NCI-H2227 treated with DMSO at 0.1 percent for 48 hours (cell line): ENCODE measurements at regions not wholly inside any gene's neighbourhood (a gene's known extent, or its start where the extent isn't known, plus 50 kb on each side); places are given as distances from the start of the nearest gene placed in this dataset.
"Not testable (repeated sequence)": the region's sequence is repeated elsewhere in the genome, so short reads cannot be mapped to it uniquely, and the experiment has no call there.

Experiments
- DNase-seq: peaks from one replicate; lab custom pipeline; 2025; lab: John Stamatoyannopoulos, UW

DNA sequence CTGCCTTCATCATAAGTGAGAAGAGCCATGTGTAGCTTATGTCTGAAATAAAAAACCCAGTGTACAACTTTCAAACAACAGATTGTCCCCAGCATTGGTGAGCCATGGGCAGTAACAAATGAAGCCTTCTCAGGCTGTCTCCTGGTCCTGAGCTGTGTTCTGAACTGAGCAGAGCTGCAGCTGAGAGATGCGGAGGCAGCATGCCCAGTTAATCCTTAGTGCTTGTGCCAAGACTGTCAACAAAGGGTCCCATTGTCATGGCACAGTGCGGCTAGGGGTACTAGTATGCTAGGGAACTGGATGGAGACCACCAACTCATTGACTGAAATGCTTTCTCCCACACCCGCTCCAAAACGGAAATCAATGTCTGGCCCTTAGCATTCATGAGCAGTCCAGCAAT, 154.3 kb downstream of the RMST start:
- DNase-seq: no peak

DNA sequence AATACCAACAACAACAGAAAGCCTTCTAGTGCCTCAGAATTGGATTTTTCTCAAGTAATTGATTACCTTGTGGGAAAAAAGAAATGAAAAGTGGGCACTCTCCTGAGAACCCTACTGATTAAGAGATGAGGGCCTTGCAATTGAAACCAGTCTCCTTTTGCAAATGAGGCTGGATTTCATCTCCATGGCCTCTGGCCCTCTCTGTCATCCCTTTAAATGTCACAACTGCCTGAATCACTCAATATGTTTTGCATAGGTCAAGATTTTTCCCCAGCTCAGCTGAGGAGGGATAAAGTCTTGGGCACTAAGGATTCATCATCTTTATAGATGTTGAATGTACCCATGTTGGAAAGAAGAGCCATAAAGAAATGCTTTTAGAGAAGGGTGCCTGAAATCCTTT, 166.4 kb downstream of the RMST start:
- DNase-seq: no peak

DNA sequence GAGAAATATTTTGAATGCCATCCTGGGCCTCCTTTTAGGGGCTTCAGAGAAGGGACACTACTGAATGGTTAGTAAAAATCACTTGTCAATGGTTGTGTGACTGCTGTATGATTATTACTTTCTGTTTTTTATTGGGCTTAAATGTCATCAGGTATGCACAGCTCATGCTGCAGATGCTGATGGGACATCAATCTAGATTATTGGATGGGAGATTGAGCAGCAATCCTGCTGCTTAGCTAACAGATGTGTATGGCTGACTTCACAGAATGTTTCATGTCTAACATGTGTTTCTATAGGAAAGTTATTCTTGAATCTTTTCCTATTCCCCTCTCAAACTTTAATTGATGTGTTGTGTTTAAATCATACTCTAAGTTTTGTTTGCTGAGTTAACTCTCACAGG, 166.8 kb downstream of the RMST start:
- no peak for DNase-seq

DNA sequence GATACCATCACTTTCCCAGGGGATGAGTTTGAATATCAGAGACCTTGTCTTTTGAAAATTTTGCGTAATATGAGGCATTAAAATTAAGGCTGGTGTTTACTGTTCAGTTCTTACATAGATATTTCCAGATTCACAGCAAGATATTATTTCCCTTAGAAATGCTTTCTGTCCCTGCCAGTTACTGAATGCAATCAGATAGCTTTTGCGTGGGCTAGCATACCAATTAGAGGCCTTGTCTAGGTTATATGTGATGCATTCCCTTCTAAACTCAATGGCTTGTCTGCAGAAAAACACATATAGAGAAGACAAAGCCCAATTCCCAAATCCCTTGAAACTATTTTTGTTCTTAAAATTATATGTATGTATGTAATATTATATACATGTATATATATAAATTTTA, 167.8 kb downstream of the RMST start:
- DNase-seq: no peak

DNA sequence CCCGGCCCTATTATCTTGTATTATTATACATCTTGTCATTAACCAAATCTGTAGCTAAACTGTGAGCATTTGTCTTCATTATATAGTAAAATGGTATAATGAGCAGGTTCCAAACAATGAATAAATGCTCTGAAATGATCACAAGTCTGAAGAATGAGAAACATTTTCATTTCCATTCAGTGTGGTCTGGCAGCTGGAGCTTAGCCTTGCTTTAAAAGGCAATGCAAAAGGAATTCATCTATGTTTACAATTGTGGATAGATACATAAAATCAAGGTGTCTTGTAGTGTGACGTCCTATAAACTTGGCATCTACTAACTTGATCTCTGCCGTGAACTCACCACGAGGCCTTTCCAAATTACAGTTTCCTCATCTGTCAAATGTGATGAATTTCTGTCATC, 168.3 kb downstream of the RMST start:
- DNase-seq: no peak

DNA sequence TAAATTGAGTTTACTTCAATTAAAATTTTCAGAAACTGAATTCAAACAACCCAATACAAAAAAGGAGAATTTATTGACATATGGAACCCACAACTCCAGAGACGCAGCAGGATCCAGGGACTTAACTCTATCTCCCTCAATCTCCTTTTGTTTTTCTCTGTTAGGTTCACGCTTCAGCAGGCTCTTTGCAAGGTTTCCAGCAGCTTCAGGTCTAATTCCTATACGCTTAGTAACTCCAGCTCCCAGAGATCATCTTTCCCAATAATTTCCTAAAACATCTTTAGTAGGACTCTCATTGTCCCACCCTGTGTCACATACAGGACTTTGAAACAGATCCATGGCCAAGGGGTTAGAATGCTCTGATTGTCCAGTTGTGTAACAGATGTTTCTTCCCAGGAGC, 175.2 kb downstream of the RMST start:
- no peak for DNase-seq

DNA sequence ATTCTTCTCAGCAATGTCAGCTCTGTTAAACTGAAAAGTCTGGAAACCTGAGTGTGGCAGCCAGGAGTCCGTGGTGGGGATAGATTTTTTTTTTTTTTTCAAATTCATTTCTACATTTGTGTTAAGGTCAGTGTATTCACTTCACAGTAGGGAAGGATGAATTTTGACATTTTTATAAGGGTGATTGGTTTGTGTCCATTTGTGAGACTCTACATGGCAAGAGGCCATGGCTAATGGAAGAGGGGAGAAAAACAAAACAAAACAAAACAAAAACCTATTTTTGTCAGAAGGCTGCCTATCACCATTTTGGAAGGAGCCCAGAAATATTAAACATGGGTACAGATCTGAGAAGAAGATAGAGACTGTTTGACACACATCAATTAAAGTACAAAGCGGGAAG, 176.1 kb downstream of the RMST start:
- peak; percentile 69 for DNase-seq

DNA sequence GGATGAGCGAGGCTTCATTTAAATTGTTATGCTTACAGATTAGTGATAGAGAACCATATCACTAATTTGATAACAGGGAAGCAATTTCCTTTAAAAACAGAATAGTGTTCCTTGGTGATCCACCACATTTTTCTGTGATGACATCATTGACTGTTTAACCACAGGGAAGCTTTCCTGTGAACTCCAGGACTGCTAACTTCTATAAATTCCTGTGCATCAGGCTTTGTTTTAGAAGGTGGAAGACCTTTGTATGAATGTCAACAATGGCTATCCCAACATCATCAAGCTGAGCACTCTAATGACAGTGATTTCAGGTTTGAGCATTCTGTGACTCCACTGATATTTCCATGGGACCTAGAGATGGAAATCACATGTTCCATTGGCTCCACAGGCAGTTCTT, 177.1 kb downstream of the RMST start:
- no peak for DNase-seq

DNA sequence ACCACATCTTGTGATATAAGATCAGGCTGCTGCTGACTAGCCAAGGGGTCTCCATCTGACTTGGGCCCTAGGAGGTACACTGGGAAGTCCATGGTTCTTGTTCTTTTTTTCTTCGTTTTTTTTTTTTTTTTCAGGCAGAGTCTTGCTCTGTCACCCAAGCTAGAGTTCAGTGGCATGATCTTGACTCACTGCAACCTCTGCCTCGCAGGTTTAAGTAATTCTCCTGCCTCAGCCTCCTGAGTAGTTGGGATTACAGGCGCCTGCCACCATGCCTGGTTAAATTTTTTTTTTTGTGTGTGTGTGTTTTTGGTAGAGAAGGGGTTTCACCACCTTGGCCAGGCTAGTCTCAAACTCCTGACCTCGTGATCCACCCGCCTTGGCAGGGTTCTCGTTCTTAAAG, 178.2 kb downstream of the RMST start:
- no peak for DNase-seq

DNA sequence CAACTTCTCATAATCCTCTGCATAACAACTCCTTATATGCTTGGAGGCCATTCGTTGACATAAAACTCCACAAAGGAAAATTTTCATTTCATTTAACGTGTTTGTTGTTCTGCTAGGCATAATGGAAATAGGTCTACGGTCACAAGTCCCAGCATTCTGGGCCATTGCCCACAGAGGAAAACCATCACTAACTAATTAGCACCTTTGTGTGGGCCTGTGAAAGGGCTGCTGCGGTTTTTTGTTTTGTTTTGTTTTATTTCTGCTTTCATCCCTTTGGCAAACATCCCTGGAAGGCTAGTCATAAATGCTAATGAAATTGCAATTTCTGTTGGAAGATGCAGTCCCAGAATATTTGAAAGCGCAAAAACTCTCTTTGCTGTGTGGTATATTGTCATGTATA, 180.3 kb downstream of the RMST start:
- no peak for DNase-seq

DNA sequence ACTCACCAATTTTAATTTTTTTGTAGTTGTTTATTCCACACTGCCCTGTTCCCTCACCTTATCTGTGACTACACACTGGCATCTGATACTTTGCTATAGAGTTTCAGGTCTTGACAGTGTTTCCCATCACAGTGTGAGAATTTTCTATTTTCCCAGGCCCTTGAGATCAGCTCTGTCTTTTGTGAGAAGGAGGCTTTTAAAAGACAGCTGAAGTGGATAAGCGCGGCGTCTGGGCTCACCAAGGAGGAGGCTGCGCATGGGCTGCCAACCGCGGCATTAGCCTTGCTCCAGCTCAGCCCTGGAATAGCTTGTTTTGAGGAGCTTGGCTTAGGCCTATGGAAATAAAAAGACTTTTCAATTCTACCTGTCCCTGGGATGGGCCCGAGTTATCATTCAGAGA, 181.3 kb downstream of the RMST start:
- peak; percentile 11 for DNase-seq

DNA sequence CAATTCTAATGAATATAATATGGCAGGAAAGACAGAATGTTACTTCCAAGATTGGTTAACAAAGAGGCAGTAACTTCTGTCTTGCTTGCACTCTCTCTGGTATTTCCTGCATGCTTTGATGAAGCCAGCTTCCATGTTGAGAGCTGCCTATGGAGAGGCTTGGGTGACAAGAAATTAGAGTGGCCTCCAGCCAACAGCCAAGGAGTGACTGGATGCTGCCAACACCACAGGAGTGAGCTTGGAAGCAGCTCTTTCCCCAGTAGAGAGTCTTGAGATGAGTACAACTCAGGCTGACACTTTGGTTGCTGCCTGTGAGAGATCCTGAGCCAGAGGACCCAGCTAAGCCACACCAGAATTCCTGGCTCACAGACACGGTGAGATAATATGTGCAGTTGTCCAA, 183.1 kb downstream of the RMST start:
- no peak for DNase-seq

DNA sequence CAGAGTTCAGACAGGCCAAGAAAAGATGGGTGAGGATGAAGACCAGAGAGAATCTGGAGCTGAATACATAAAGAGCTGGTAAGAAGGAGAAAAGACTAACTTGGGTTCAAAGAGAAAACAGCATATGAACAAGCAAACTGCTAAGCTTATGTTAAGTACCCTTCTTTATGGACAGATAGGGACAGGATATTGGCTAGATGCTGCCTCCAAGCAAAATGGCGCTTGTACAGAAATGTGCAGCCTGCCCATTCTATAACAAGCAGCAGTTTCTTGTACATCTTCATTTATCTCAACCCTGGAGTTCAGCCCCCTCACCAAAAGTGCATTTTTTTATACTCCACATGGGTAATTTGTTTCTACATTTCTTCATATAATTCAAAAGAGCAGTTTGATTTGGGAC, 184.5 kb downstream of the RMST start:
- no peak for DNase-seq

DNA sequence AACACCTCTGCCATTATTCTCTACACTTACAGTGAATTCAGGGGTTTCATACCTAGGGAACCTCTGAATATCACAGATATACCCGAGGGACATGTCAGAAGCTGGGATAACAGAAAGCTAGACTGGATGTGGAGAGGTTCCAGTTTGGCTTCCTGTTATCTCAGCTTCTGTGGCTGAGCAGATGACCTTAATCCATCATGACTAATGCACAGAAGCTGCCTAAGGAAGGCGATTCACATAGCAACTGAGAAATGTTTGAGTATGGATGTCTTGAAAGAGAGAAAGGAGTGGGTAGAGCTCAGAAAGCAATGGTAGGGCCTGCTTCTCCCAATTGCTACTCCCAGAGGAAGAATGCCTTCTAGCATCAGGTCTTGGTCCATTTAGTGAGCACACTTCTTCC, 187.6 kb downstream of the RMST start:
- no peak for DNase-seq

DNA sequence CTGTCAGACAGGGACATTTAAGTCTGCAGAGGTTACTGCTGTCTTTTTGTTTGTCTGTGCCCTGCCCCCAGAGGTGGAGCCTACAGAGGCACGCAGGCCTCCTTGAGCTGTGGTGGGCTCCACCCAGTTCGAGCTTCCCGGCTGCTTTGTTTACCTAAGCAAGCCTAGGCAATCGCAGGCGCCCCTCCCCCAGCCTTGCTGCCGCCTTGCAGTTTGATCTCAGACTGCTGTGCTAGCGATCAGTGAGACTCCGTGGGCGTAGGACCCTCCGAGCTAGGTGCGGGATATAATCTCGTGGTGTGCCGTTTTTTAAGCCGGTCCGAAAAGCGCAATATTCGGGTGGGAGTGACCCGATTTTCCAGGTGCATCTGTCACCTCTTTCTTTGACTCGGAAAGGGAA, 193.9 kb downstream of the RMST start:
- DNase-seq: not testable (repeated sequence)

DNA sequence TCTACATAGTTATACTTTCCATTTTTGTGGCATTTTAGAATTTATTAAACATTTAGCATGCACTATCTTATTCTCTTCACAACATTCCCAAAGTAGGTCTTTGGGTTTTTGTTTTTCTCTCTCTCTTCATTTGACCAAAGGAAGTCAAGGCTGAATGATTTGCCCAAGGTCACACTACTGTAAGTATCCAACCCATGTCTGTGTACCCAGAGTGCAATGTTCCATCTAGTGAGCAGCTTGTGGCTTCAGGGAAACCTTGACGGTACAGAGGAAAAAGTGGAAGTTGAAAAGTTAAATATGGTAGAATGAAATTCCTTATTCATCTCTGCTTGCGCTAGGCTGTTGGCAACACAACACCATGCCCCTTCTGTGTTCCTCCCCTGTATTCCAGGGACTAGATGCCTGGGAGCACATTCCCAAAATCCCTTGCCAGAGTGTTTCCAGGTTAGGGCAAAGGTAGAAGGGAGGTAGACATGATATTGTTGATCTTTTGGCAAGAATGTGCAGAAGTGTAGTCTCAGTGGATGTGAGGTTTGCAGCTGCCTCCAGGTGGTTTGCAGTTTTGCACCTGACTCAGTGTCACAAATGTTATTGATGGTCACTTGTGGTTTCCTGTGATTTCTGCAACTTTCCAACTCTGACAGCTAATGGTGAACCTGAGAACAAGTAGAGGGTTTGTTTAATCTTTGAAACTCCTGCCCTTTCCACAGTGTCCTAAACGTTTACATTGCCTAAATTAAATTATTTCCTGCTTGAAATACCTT, 196.7 kb downstream of the RMST start:
- DNase-seq: no peak

DNA sequence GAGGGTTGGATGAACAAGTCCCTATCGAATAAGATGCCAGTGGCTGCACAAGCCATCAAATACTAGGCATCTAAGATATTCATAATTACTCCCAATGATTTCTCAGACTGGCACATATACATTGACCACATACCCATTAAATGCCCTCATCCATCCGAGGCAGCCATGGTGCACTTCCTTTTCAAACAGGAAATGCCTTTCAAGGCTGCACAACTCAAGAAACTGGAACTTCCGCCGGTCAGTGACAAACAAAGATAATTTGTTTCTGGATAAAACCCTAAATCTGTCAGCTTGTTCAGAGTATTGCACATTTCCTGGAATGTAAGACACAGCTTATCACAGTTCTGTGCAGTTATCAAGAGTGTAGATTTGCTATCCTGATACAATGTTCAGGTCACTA, 203.7 kb downstream of the RMST start:
- DNase-seq: no peak

DNA sequence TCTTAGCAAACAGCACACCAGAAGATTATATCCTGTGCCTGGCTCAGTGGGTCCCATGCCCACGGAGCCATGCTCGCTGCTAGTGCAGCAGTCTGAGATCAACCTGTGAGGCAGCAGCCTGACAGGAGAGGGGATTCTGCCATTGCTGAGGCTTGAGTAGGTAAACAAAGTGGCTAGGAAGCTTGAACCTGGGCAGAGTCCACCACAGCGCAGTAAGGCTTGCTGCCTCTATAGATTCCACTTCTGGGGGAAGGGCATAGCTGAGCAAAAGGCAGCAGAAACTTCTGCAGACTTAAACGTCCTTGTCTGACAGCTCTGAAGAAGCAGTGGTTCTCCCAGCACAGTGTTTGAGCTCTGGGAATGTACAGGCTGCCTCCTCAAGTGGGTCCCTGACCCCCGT, 210.3 kb downstream of the RMST start:
- DNase-seq: no peak

DNA sequence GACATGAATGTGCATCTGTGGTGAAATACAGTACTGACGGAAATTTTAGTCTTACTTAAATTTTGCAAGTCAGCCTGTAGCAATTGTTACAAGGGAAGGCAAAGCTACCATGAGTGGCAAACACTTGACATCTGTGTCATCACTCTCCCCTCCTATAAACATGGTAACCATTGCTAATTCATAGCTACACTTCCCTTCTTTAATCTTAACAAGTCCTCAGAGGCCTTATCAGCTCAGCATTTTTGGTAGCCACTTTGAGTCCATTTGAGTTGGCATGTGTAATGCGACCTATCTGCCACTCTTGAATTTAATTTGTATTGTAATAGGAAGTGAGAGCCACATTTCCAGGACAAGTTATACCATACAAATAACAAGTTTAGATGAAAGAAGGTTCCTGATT, 218.1 kb downstream of the RMST start:
- no peak for DNase-seq

DNA sequence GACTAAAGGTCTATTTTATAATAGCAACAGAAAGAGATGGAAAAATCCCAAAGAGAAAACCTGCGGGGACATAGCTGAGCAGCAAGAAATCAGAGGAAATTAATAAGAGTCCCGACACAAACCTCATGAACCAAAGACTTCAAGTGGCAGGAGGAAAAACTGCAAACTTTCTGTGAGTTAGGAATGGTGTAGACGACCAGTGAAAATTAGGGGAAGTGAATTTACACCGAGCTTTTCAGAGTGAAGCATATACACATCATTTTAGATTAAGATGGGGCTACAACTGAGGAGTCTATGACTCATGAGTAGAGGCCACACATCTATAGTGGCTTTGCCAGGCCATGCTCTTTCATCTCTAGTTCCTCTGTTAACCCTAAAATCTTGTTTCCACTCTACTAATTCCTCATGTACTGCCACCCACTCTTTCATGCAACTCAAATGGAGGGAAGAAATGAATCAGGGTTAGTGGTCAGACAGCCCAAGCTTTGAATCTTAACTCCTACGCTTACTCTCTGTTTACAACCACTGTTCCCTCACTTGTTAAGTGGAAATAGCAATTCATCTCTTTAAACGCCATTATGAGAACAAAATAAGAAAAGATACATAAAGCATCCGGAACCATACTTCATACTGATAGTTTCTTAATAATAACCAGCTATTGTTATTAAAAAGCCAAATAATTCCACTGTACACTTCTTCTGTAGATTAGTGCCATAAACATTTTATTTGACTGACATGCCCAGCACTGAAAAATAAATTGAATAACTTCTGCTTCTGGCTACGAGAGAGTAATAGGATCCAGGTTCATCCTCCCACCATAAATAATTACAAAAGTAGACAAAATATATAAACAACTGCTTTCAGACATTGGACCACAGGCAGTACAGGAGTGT, 219.3 kb downstream of the RMST start:
- DNase-seq: no peak

DNA sequence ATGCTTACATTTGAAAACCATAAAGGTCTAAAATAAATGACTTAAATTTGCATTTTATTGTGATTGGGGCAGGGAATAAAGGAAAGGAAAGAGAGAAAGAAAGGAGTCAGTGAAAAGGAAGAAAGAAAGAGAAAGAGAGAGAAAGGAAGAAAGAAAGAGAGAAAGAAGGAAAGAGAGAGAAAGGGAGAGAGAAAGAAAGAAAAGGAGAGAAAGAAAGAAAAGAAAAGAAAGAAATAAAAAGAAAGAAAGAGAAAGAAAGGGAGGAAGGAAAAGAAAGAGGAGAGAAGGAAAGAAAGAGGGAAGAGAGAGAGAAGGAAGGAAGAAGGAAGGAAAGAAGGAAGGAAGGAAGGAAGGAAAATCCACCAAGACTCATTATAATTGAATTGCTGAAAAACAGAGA, 222.8 kb downstream of the RMST start:
- no peak for DNase-seq

DNA sequence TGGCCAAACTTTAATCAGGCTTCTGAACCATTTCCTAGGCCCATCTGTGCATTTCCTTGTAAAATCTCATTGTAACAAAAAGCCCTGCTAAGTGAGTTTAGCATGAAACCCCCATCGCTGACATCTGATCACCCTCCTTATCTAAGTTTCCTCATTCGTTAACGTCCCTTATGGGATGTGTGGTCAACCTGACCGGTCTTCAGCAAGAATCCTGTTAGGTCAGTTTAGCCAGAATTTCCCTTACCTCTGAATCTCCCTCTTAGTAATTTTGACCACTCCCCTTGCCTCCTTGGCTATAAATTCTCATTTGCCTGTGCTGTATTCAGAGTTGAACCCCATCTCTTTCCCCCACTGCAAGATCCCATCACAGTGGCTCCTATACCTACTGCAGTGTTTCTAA, 239.3 kb downstream of the RMST start:
- DNase-seq: no peak

DNA sequence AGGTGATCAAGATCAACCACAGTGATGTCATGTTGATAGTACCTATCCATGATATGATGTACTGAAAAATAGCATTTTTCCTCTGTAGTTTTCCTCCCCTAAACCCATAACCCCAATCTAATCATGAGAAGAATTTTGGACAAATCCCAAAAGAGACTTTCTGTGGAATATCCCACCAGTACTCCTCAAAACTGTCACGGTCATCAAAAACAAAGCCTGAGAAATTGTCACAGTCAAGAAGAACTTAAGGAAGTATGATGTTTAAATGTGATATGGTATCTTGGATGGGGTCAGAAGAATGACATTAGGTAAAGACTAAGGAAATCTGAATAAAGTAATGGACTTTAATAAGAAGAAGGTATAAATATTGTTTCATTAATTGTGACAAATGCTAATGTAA, 248.8 kb downstream of the RMST start:
- DNase-seq: no peak

DNA sequence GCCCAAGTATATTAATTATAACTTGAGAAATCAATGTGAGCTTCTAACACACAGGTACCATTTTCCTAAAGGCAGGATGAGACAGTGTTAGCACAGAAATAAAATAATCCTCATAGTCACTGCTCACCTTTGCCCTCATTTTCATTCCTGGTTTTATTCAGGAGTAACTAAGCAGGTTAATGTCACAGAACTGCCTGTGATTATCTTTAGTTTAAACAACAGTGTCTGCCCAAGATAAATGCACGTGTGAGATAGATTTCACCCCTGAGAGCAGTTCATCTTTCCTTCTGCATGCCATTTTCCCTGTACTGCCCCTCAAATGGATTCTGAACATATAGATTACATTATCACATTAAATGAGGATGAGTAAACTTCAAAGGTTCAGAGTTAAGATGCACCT, 250.7 kb downstream of the RMST start:
- DNase-seq: peak; percentile 51
